Left lung (tissue), 4 donors: ENCODE measurements at regions not wholly inside any gene's neighbourhood (a gene's known extent, or its start where the extent isn't known, plus 50 kb on each side); places are given as distances from the start of the nearest gene placed in this dataset.

Experiments
- ATAC-seq: fragments of 200-7000 bp; cut with Tn5 transposase; one replicate; pipeline ENCODE4 v1.9.1; 2020; ENCODE audit warnings: moderate library complexity
- DNase-seq, 4 donors: peaks; one replicate each; pipeline ENCODE4 v3.0.0-alpha.2; 2013 to 2020
- H3K27ac ChIP-seq, 2 donors: fragments of 200-600 bp; sonication (generic) in 1 of 2; one replicate each; pipeline versions ENCODE4 v1.5.0 to v1.8.0; 2020 to 2021
- H3K27me3 ChIP-seq, 2 donors: fragments of 200-600 bp; sonication (generic) in 1 of 2; one replicate each; pipeline versions ENCODE4 v1.5.0 to v1.8.0; 2020 to 2021
- H3K36me3 ChIP-seq, 2 donors: fragments of 200-600 bp; sonication (generic) in 1 of 2; one replicate each; pipeline versions ENCODE4 v1.5.0 to v1.8.0; 2020 to 2021
- H3K4me1 ChIP-seq, 2 donors: fragments of 200-600 bp; one replicate each; pipeline ENCODE4 v1.8.0; 2021
- H3K4me3 ChIP-seq, 2 donors: fragments of 200-600 bp; sonication (generic) in 1 of 2; one replicate each; pipeline versions ENCODE4 v1.5.0 to v1.8.0; 2020 to 2021; ENCODE audit warnings: mild to moderate bottlenecking in 1 of 2
- H3K9me3 ChIP-seq, 2 donors: fragments of 200-600 bp; sonication (generic) in 1 of 2; one replicate each; pipeline versions ENCODE4 v1.5.0 to v1.8.0; 2020 to 2021
- intact Hi-C, 2 donors: fragments of 100-400 bp; cut with DNase I; formaldehyde crosslinking; loops; one replicate each; pipeline versions ENCODE4 v1.11.2 to v1.14.2; 2022
- TF ChIP-seq, protein P1 (sequence below), 2 donors: fragments of 200-600 bp; sonication (generic) in 1 of 2; IDR thresholded peaks; one replicate each; pipeline versions ENCODE4 v1.5.0 to v1.8.0; 2021; ENCODE audit warnings: antibody characterized with exemption in 2 of 2
- donor health status: DM: no; HTN: yes; CAD: no.
- donor health status: DM: no; HTN: no; CAD: no.

DNA sequence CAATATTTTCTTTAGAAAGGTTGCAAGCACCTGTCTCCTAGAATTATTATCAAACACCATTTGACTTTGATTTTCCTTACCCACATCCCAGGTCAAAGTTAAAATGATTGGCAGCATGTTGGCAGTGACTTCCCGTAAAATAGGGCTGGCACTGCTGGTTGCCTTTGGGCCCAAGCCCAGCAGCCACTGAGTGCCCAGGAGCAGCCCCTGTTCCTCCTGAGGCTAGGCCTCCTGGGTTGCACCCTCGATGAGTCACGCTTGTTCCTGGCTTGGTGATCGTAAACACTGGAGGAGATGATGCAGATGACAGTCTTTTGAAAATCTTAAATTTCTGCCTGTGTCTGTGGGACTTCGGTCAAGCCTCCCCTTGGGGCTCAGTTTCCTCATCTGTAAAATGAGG is 290.0 kb downstream of the TLE3 start:
- ATAC-seq, result peak; percentile 30
- H3K4me3 ChIP-seq, result no peak overlapping the region
- intact Hi-C loops, result no loop called here
- H3K4me1 ChIP-seq, result peaks cover 0 to 50% of the 10 kb centered on the region in 2 donors
- peak overlapping the region in 1 of 2 donors; percentile 88 for H3K27ac ChIP-seq
- no peaks in the 10 kb centered on the region for H3K27me3 ChIP-seq
- TF ChIP-seq, protein P1, sequence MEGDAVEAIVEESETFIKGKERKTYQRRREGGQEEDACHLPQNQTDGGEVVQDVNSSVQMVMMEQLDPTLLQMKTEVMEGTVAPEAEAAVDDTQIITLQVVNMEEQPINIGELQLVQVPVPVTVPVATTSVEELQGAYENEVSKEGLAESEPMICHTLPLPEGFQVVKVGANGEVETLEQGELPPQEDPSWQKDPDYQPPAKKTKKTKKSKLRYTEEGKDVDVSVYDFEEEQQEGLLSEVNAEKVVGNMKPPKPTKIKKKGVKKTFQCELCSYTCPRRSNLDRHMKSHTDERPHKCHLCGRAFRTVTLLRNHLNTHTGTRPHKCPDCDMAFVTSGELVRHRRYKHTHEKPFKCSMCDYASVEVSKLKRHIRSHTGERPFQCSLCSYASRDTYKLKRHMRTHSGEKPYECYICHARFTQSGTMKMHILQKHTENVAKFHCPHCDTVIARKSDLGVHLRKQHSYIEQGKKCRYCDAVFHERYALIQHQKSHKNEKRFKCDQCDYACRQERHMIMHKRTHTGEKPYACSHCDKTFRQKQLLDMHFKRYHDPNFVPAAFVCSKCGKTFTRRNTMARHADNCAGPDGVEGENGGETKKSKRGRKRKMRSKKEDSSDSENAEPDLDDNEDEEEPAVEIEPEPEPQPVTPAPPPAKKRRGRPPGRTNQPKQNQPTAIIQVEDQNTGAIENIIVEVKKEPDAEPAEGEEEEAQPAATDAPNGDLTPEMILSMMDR (IDR thresholded peaks at IDR 0.05), result no peak
- no peaks in the 10 kb centered on the region for H3K9me3 ChIP-seq
- peak in 1 of 4 donors; percentile 85 for DNase-seq
- no peaks in the 10 kb centered on the region for H3K36me3 ChIP-seq

DNA sequence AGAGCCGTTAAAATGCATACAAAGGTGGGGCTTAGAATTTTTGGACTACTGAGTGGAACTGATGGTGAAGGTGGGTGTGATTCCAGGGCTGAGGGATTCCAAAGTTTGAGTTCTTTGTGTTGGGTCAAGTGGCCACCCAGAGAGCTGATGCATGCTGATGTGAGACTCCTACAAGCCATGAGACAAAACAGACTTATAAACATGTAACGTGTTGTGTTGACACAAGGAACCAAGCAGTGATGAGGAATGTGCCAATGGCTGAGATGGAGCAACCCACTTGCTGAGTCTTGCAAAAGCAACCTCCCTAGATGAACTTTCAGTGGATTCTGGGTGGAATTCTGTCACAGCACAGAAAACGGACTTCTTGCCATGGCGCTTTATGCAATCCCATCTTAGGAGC is 289.0 kb downstream of the TLE3 start:
- Histone ChIP-seq H3K36me3 (no peaks in the 10 kb centered on the region), H3K27me3 (no peaks in the 10 kb centered on the region), H3K9me3 (no peaks in the 10 kb centered on the region), H3K4me1 (peaks cover 0 to 44% of the 10 kb centered on the region in 2 donors), H3K4me3 (no peak overlapping the region), H3K27ac (peak overlapping the region in 1 of 2 donors; percentile 88)
- ATAC-seq (peak; percentile 17), DNase-seq (peak in 1 of 4 donors; percentile 13)
- TF ChIP-seq, protein P1 (IDR thresholded peaks at IDR 0.05), result no peak
- intact Hi-C loops, result no loop called here

DNA sequence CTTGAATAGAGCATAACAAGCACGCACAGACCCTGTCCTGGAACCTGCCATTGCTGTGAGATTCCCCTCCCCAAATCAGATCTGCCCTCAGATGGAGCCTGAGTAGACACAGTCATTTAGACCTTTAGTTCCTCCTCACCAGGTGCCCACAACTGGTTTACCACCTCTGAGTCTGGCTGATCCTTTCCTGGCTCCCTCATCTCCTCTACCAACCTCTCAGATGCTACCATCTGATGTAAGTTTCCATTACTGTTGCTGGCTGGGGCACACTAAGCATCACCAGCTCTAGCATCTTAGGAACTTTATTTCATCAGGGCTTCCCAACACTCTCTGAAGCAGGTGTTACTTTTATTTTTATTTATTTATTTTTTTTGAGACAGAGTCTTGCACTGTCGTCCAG is 288.3 kb downstream of the TLE3 start:
- Histone ChIP-seq H3K27ac (peak overlapping the region in 1 of 2 donors; percentile 88), H3K36me3 (no peaks in the 10 kb centered on the region), H3K9me3 (no peaks in the 10 kb centered on the region), H3K4me3 (no peak overlapping the region), H3K27me3 (no peaks in the 10 kb centered on the region), H3K4me1 (peaks cover 0 to 37% of the 10 kb centered on the region in 2 donors)
- TF ChIP-seq, protein P1 (IDR thresholded peaks at IDR 0.05), result no peak
- no peak for DNase-seq
- intact Hi-C loops, result no loop called here
- no peak for ATAC-seq

DNA sequence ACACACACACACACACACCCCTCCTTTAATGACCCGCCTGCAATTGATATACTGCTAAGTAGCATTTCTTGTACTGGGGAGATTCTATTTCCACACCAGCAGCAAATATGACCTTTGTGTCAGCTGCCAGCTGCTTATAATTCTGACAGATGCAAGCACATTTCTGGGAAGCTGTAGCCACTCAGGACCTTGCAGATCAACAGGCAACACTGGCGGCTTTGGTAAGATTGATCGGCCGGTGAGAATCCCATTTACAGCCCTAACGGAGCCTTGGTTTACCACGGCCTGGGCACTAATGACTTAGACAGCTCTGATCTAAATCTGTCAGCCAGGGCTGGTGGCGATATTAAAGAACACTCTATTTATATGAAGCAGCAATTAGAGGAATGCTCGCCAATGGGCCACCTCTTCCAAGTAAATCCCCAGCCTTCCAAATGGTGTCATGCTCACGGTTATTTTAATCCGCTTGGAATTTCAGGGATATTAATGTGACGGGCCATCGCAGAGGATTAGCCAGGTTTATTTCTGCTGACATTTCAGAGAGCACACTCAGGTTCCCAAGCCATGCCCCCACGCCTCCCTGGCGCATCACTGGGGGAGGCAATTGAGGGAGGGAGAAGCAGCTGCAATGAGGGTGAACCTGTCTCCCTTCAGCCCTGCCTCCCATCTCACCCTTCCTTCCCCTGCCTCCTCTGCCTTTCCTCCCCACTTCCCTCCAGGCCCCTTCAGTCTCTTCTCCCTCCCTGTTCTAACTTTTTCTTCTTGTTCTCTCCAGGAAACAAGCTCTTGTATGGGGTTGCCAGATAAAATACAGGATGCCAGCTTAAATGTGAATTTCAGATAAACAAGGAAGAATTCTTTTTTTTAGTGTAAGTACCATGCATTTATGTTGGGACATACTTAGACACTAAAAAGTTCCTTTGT is 287.0 kb downstream of the TLE3 start:
- Histone ChIP-seq H3K27ac (no peak overlapping the region), H3K27me3 (no peaks in the 10 kb centered on the region), H3K4me1 (peaks cover 0 to 24% of the 10 kb centered on the region in 2 donors), H3K36me3 (no peaks in the 10 kb centered on the region), H3K9me3 (no peaks in the 10 kb centered on the region), H3K4me3 (no peak overlapping the region)
- intact Hi-C loops, result no loop called here
- TF ChIP-seq, protein P1 (IDR thresholded peaks at IDR 0.05), result no peak
- DNase-seq, result peak in 1 of 4 donors; percentile 27
- no peak for ATAC-seq

DNA sequence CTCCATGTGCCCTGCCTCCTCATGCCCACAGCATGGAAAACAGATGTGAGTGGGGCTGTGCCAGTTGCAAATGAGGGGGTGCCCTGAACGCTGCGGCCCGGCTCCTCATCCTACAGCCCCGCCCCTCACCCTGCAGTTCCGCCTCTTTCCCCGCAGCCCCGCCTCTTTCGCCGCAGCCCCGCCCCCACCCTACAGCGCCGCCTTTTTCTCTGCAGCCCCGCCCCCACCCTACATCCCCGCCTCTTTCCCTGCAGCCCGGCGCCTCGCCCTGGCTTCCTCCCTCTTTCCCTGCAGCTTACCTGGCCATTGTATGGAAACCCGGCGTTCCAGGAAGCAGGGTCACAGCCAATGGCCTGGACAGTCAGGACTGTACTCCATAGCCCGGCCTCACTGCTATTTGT is 284.9 kb downstream of the TLE3 start:
- H3K36me3 ChIP-seq, result no peaks in the 10 kb centered on the region
- DNase-seq (no peak), ATAC-seq (peak; percentile 35)
- intact Hi-C loops, result no loop called here
- no peaks in the 10 kb centered on the region for H3K9me3 ChIP-seq
- no peaks in the 10 kb centered on the region for H3K27me3 ChIP-seq
- H3K4me3 ChIP-seq, result no peak overlapping the region
- TF ChIP-seq, protein P1 (IDR thresholded peaks at IDR 0.05), result no peak
- no peak overlapping the region for H3K27ac ChIP-seq
- H3K4me1 ChIP-seq, result peaks cover 0 to 15% of the 10 kb centered on the region in 2 donors
